GM12875 (cell line): ENCODE measurements at regions not wholly inside any gene's neighbourhood (a gene's known extent, or its start where the extent isn't known, plus 50 kb on each side); places are given as distances from the start of the nearest gene placed in this dataset.

ENCODE experiments used
- H3K4me3 ChIP-seq: one replicate; pipeline ENCODE4 v1.5.1; 2011; ENCODE audit warnings: low read depth, low read length, control low read depth
- CTCF ChIP-seq: IDR thresholded peaks from 2 replicates; pipeline ENCODE4 v1.5.1; 2011; ENCODE audit warnings: low read depth, mild to moderate bottlenecking, control low read depth, inconsistent platforms, low read length, moderate library complexity, borderline replicate concordance; ENCODE audit not compliant: insufficient read depth

- no peak for TF ChIP-seq CTCF
- no peak overlapping the region for H3K4me3 ChIP-seq
Measured at GRCh38 chr5:128913551-128913950, 51.7 kb upstream of the SLC27A6 start.
